Calu3 (cell line): ENCODE measurements at regions not wholly inside any gene's neighbourhood (a gene's known extent, or its start where the extent isn't known, plus 50 kb on each side); places are given as distances from the start of the nearest gene placed in this dataset.
"Not testable (repeated sequence)": the region's sequence is repeated elsewhere in the genome, so short reads cannot be mapped to it uniquely, and the experiment has no call there.

Experiments
- BruUV-seq: library from RNA; stranded (reverse); fragments of 400-500 nt; replicated peaks from 2 replicates; lab custom pipeline; 2021; lab: Mats Ljungman, UMichigan
- CTCF ChIA-PET: fragments of 300-600 bp; sonication (Branson Sonifier 250); formaldehyde crosslinking; loops from one replicate; lab custom pipeline; 2022; ENCODE audit warnings: antibody characterized with exemption; lab: Charles Lee
- DNase-seq: peaks from one replicate; pipeline ENCODE4 v3.0.0; 2022
- H3K27ac Mint-ChIP-seq: one replicate; pipeline ENCODE4 v1.8.0; 2022; ENCODE audit warnings: mixed read lengths; ENCODE audit not compliant: unreplicated experiment
- H3K27me3 Mint-ChIP-seq: one replicate; pipeline ENCODE4 v1.8.0; 2022; ENCODE audit warnings: mixed read lengths; ENCODE audit not compliant: unreplicated experiment
- H3K36me3 Mint-ChIP-seq: one replicate; pipeline ENCODE4 v1.8.0; 2022; ENCODE audit warnings: mild to moderate bottlenecking, moderate library complexity, mixed read lengths; ENCODE audit not compliant: insufficient read depth, unreplicated experiment
- H3K4me1 Mint-ChIP-seq: one replicate; pipeline ENCODE4 v1.8.0; 2022; ENCODE audit warnings: mild to moderate bottlenecking, low read depth, mixed read lengths; ENCODE audit not compliant: unreplicated experiment
- H3K4me3 Mint-ChIP-seq: one replicate; pipeline ENCODE4 v1.8.0; 2022; ENCODE audit warnings: mild to moderate bottlenecking, low read depth, moderate library complexity, mixed read lengths; ENCODE audit not compliant: unreplicated experiment
- H3K9me3 Mint-ChIP-seq: one replicate; pipeline ENCODE4 v1.8.0; 2022; ENCODE audit warnings: low read depth, mixed read lengths; ENCODE audit not compliant: unreplicated experiment
- intact Hi-C: fragments of 100-400 bp; cut with micrococcal nuclease; formaldehyde crosslinking; loops from one replicate; pipeline ENCODE4 v1.10.0; 2022; ENCODE audit not compliant: unreplicated experiment
- TF ChIP-seq, protein P1 (sequence below): fragments of 200-600 bp; IDR thresholded peaks from one replicate; pipeline ENCODE4 v1.8.0; 2022; ENCODE audit warnings: antibody characterized with exemption; ENCODE audit not compliant: unreplicated experiment

DNA sequence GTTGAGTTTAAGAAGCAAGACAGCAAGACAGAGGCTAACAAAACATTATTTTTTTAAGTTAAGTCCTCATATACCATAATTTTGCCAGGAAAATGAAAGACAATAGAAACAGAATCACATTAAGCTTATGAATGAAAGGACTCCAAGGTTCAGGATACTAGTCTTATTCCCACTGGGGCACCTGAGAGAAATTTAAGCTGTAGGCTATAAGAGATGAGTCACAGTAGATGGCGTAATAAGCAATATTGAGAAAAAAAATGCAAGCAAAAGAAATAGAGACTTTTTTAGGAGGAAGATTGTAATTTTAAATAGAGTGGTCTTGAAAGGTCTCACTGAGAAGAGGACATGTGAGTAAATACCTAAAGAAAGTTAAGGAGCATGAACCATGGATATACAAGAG, 57.1 kb upstream of the KIF2B start:
- Mint-ChIP-seq H3K27me3 (no peaks in the 10 kb centered on the region), H3K4me1 (no peaks in the 10 kb centered on the region), H3K4me3 (no peak overlapping the region), H3K9me3 (peaks cover 4% of the 10 kb centered on the region), H3K36me3 (no peaks in the 10 kb centered on the region), H3K27ac (no peak overlapping the region)
- TF ChIP-seq, protein P1, sequence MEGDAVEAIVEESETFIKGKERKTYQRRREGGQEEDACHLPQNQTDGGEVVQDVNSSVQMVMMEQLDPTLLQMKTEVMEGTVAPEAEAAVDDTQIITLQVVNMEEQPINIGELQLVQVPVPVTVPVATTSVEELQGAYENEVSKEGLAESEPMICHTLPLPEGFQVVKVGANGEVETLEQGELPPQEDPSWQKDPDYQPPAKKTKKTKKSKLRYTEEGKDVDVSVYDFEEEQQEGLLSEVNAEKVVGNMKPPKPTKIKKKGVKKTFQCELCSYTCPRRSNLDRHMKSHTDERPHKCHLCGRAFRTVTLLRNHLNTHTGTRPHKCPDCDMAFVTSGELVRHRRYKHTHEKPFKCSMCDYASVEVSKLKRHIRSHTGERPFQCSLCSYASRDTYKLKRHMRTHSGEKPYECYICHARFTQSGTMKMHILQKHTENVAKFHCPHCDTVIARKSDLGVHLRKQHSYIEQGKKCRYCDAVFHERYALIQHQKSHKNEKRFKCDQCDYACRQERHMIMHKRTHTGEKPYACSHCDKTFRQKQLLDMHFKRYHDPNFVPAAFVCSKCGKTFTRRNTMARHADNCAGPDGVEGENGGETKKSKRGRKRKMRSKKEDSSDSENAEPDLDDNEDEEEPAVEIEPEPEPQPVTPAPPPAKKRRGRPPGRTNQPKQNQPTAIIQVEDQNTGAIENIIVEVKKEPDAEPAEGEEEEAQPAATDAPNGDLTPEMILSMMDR, result no peak
- no TSS peak for BruUV-seq
- intact Hi-C loops, result no loop called here
- CTCF ChIA-PET, result interaction anchor here (0.7 kb wide), 1 partner anchor 211 kb away, joined by 3 read pairs; no protein-coding TSS in a partner anchor
- DNase-seq, result no peak

- BruUV-seq, result no TSS peak
- H3K36me3 Mint-ChIP-seq, result no peaks in the 10 kb centered on the region
- no peak overlapping the region for H3K27ac Mint-ChIP-seq
- intact Hi-C loops, result no loop called here
- H3K9me3 Mint-ChIP-seq, result peaks cover 4% of the 10 kb centered on the region
- DNase-seq, result no peak
- H3K4me3 Mint-ChIP-seq, result no peak overlapping the region
- H3K4me1 Mint-ChIP-seq, result no peaks in the 10 kb centered on the region
- CTCF ChIA-PET, result interaction anchor here (0.7 kb wide), 1 partner anchor 210 kb away, joined by 3 read pairs; no protein-coding TSS in a partner anchor
- no peaks in the 10 kb centered on the region for H3K27me3 Mint-ChIP-seq
- TF ChIP-seq, protein P1, result no peak
Observed at GRCh38 chr17:53765129-53765528, 57.6 kb upstream of the KIF2B start.

GRCh38 chr17:53757559-53757958, 65.2 kb upstream of the KIF2B start:
- peaks cover 4% of the 10 kb centered on the region for H3K9me3 Mint-ChIP-seq
- no peaks in the 10 kb centered on the region for H3K27me3 Mint-ChIP-seq
- TF ChIP-seq, protein P1, result no peak
- no peak for DNase-seq
- H3K4me1 Mint-ChIP-seq, result no peaks in the 10 kb centered on the region
- H3K4me3 Mint-ChIP-seq, result no peak overlapping the region
- BruUV-seq, result no TSS peak
- no peaks in the 10 kb centered on the region for H3K36me3 Mint-ChIP-seq
- no peak overlapping the region for H3K27ac Mint-ChIP-seq
- intact Hi-C loops, result no loop called here
- CTCF ChIA-PET, result no interaction called here

DNA sequence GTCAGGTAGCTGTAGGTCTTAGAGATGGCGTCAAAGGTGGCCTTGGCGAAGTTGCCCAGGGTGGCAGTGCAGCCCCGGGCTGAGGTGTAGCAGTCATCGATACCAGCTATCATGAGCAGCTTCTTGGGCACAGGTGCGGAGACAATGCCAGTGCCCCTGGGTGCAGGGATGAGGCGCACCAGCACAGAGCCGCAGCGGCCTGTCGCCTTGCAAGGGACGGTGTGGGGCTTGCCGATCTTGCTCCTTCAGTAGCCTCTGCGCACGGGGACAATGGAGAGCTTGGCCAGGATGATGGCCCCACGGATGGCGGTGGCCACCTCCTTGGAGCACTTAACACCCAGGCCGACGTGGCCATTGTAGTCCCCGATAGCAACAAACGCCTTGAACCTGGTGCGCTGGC, 65.6 kb upstream of the KIF2B start:
- H3K4me1 Mint-ChIP-seq, CTCF ChIA-PET, H3K9me3 Mint-ChIP-seq, H3K4me3 Mint-ChIP-seq, BruUV-seq, H3K36me3 Mint-ChIP-seq, H3K27me3 Mint-ChIP-seq, H3K27ac Mint-ChIP-seq, intact Hi-C loops, DNase-seq: not testable (repeated sequence)

- TF ChIP-seq, protein P1, result no peak
- intact Hi-C loops, result no loop called here
- CTCF ChIA-PET, result no interaction called here
- Mint-ChIP-seq H3K27ac (peak overlapping the region; percentile 71), H3K36me3 (no peaks in the 10 kb centered on the region), H3K9me3 (no peaks in the 10 kb centered on the region), H3K4me3 (peak overlapping the region; percentile 59), H3K27me3 (no peaks in the 10 kb centered on the region), H3K4me1 (no peaks in the 10 kb centered on the region)
- BruUV-seq, result no TSS peak
- peak; percentile 38 for DNase-seq
Observed at GRCh38 chr17:53749178-53749577, 73.5 kb upstream of the KIF2B start.

DNA sequence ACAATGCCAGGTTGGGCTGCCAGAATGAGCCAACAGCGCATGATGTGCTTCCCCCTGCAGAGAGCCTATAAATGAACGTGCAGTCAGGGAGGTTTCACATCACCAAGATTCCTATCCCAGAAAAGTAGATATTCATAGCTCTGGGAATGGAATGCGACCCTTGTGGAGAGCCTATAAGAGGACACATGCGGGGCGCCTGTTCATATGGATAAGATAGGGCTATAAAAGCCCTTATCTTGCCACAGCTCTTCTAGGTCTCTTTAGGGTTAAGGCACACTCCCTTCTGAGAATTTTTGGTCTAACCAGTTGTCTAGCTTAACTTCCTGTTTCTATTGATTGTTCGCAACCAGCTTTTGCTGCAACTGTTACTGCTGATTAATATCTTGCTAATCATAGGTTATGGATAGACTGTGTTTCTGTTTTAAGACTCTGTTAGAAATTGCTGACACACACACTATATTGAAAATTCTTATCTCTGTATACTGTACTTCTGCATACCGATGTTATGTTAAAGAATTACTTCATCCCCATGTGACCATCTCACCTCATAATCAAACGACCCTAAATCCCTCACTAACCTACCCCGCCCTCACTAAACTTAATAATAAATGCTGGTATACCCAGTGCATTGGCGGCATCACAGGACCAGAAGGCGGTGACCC, 74.4 kb upstream of the KIF2B start:
- DNase-seq, H3K36me3 Mint-ChIP-seq, intact Hi-C loops, BruUV-seq, H3K9me3 Mint-ChIP-seq, H3K27me3 Mint-ChIP-seq, H3K4me1 Mint-ChIP-seq: not testable (repeated sequence)
- CTCF ChIA-PET, result interaction anchor here (1.0 kb wide), 1 partner anchor 26 kb away, joined by 3 read pairs; no protein-coding TSS in a partner anchor
- Mint-ChIP-seq H3K27ac (peak overlapping the region; percentile 71), H3K4me3 (peak overlapping the region; percentile 59)
